ENCODE measurements at regions not wholly inside any gene's neighbourhood (a gene's known extent, or its start where the extent isn't known, plus 50 kb on each side); places are given as distances from the start of the nearest gene placed in this dataset.
"Not testable (repeated sequence)": the region's sequence is repeated elsewhere in the genome, so short reads cannot be mapped to it uniquely, and the experiment has no call there.

- no peak for DNase-seq (ENCODE audit: low spot score)
Measured at GRCh38 chr5:158602981-158603380, 496.7 kb downstream of the EBF1 start.

- DNase-seq (ENCODE audit: low spot score): no peak
Measured at GRCh38 chr5:158601118-158601517, 498.6 kb downstream of the EBF1 start.

GRCh38 chr5:158600679-158601078 is 499.0 kb downstream of the EBF1 start:
- DNase-seq (ENCODE audit: low spot score): no peak

GRCh38 chr5:158599157-158599556 is 500.6 kb downstream of the EBF1 start:
- DNase-seq (ENCODE audit: low spot score): peak; percentile 32

GRCh38 chr5:158594595-158595242 is 505.0 kb downstream of the EBF1 start:
- DNase-seq (ENCODE audit: low spot score): no peak

GRCh38 chr5:158593925-158594324 is 505.8 kb downstream of the EBF1 start:
- no peak for DNase-seq (ENCODE audit: low spot score)

- DNase-seq (ENCODE audit: low spot score): peak; percentile 21
Measured at GRCh38 chr5:158591301-158591863, 508.3 kb downstream of the EBF1 start.

- no peak for DNase-seq (ENCODE audit: low spot score)
Measured at GRCh38 chr5:158590746-158591300, 508.9 kb downstream of the EBF1 start.

- DNase-seq (ENCODE audit: low spot score): no peak
Measured at GRCh38 chr5:158589939-158590338, 509.8 kb downstream of the EBF1 start.

GRCh38 chr5:158588617-158589016 is 511.1 kb downstream of the EBF1 start:
- DNase-seq (ENCODE audit: low spot score): no peak

- no peak for DNase-seq (ENCODE audit: low spot score)
Measured at GRCh38 chr5:158586054-158586453, 513.7 kb downstream of the EBF1 start.

- DNase-seq (ENCODE audit: low spot score): not testable (repeated sequence)
Measured at GRCh38 chr5:158582669-158583068, 517.0 kb downstream of the EBF1 start.

GRCh38 chr5:158573829-158574228 is 525.9 kb downstream of the EBF1 start:
- DNase-seq (ENCODE audit: low spot score): no peak

GRCh38 chr5:158570502-158570901 is 529.2 kb downstream of the EBF1 start:
- no peak for DNase-seq (ENCODE audit: low spot score)

- DNase-seq (ENCODE audit: low spot score): no peak
Measured at GRCh38 chr5:158569534-158569933, 530.2 kb downstream of the EBF1 start.

- DNase-seq (ENCODE audit: low spot score): no peak
Measured at GRCh38 chr5:158565017-158565789, 534.5 kb downstream of the EBF1 start.

- DNase-seq (ENCODE audit: low spot score): no peak
Measured at GRCh38 chr5:158563760-158564390, 535.8 kb downstream of the EBF1 start.

GRCh38 chr5:158561562-158562190 is 538.0 kb downstream of the EBF1 start:
- DNase-seq (ENCODE audit: low spot score): no peak

- no peak for DNase-seq (ENCODE audit: low spot score)
Measured at GRCh38 chr5:158560170-158560569, 539.5 kb downstream of the EBF1 start.

GRCh38 chr5:158559643-158560042 is 540.1 kb downstream of the EBF1 start:
- no peak for DNase-seq (ENCODE audit: low spot score)

GRCh38 chr5:158559066-158559465 is 540.6 kb downstream of the EBF1 start:
- no peak for DNase-seq (ENCODE audit: low spot score)

- no peak for DNase-seq (ENCODE audit: low spot score)
Measured at GRCh38 chr5:158553962-158554336, 545.8 kb downstream of the EBF1 start.

All from AG08395 (cell line).